Activated CD4-positive, alpha-beta T cell treated with anti-CD3 and anti-CD28 coated beads, Interleukin-2, Interleukin-4, amounts not matched to agents 100 ng/mL and 50 ng/mL, durations not matched to agents 16 hours and 8 hours (primary cell): ENCODE measurements at regions not wholly inside any gene's neighbourhood (a gene's known extent, or its start where the extent isn't known, plus 50 kb on each side); places are given as distances from the start of the nearest gene placed in this dataset.

Experiments
- DNase-seq: peaks from one replicate; pipeline ENCODE4 v3.0.0-alpha.2; 2020; ENCODE audit warnings: low spot score

GRCh38 chr6:138580040-138580439 lies 80.7 kb upstream of the NHSL1 start:
- DNase-seq: no peak

GRCh38 chr6:138580801-138581200 lies 81.5 kb upstream of the NHSL1 start:
- no peak for DNase-seq

- no peak for DNase-seq
Observed at GRCh38 chr6:138582573-138582972, 83.3 kb upstream of the NHSL1 start.

GRCh38 chr6:138586638-138587037 lies 87.3 kb upstream of the NHSL1 start:
- DNase-seq: peak; percentile 7

- peak; percentile 76 for DNase-seq
Observed at GRCh38 chr6:138588805-138589434, 89.6 kb upstream of the NHSL1 start.

DNA sequence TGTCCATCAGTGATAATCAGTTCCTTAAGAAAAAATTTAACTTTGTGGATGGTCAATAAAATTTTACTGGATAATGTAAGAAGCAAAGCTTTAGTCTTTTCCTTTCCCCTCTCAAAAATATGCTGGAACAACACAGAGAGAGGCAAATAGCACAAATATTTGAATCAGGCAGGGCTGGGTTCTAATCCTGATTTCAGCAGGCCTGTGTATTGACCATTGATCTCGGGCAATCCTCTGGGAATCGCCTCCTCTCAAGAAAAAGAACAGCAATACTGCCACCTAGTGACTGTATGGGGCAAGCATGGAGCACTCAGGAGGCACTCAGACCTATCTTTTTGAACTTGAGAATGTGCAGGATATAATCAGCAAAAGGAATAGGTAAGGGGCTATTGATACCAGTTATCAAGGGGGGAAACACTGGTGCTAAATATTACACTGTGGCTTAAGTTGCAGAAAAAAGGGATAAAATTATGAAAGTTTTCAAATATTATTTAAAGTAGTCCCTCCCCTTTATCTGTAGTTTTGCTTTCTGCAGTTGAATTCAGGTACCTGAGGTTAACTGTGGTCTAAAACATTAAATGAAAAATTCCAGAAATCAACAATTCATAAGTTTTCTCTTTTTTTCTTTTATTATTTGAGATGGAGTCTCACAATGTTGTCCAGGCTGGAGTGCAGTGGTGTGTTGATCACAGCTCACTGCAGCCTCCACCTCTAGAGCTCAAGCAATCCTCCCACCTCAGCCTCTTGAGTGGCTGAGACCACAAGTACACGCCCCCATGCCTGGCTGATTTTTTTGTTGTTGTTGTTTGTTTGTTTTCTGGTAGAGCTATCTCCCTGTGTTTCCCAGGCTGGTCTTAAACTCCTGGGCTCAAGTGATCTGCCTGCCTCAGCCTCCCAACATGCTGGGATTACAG lies 91.8 kb upstream of the NHSL1 start:
- peak; percentile 66 for DNase-seq

GRCh38 chr6:138592749-138593123 lies 93.4 kb upstream of the NHSL1 start:
- DNase-seq: peak; percentile 13

DNA sequence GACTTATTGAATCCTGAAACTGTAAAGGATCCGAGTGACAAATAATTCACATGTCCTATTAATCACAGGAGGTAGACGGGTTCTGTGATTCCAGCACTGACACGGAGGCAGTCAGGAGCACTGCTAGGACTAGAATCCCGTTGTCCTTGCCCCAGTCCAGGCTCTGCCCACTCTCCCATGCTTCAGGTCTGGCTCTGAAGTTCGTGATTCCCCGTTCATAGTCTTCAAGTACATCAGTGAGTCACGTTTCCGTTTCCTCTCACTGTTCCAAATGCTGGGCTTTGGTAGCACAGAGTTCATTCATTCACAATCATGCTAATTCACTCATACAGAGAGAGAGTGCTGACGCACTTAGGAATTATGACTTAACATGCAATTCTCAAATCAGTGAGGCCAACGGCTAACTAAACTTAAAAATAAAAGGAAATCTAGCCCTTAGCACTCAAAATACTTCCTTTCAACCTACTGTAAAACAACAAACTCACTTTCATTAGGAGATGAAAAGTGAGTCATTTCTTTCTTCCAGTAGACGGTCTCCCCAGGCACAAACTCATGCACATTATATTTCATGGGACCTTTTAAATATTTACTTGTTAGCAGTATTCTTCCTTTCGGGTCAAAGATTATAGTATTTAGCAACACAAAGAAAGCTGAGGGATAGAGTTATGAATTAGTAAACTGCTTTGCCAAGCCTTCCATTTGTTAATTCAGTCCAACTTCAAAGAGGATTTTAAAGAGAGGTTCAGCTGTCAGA lies 94.0 kb upstream of the NHSL1 start:
- DNase-seq: peak; percentile 90

DNA sequence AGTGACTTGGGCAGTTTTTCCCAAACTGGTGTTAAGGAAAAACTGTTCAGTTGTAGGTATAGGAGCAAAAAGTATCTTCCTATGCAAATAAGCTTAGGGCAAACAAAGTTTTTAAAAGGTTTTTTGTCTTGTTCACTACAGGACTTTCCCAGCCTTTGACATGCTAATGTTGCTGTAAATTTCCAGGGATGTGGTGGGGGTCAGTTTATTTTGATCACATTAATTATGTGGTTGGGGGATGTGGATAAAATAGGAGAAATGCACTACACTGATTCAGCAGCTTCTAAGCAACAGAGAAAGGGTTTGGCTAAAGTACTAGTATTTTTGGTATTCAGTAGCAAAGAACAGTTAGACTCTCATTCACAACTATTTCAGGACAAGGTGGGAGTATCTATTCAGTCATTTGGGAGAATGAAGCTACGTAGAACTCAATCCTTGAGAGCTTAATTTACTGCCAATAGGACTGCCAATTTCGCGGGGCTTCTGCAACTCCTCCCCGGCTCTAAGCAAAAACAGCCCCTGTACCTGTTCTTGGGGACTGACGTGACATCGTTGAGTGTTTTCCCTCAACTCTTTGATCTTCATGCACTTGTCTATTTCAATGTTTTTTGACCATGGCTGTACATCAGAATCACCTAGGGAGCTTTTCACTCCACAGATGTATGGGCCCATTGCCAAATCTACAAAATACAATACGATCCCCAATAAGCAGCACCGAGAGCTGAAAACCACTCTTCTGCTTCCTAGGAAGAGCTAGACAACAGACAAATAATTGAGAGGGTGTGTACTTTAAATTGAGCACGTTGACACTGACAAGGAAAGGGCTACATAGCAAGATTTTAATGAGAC lies 94.8 kb upstream of the NHSL1 start:
- no peak for DNase-seq

GRCh38 chr6:138594758-138595140 lies 95.5 kb upstream of the NHSL1 start:
- DNase-seq: no peak

- DNase-seq: no peak
Observed at GRCh38 chr6:138596126-138596525, 96.8 kb upstream of the NHSL1 start.

DNA sequence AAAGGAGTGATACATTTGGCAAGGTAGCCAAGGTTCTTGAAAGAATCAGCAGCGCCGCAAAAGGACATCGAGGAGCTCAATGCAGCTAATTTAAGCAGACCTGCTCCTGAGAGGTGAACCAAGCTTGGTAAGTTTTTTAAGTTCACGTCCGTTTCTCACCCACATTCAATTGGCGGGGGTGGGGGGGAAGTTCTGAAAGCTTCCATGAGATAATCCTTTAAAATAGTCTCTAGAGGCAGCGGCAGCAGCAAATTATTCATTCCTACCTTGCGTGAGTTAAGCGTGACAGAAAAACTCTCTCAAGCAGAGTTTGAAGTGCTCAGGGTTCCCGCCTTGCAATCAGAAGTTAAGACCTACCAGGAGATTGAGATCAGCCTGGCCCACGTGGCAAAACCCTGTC lies 97.3 kb upstream of the NHSL1 start:
- no peak for DNase-seq

GRCh38 chr6:138597336-138597735 lies 98.0 kb upstream of the NHSL1 start:
- DNase-seq: no peak

DNA sequence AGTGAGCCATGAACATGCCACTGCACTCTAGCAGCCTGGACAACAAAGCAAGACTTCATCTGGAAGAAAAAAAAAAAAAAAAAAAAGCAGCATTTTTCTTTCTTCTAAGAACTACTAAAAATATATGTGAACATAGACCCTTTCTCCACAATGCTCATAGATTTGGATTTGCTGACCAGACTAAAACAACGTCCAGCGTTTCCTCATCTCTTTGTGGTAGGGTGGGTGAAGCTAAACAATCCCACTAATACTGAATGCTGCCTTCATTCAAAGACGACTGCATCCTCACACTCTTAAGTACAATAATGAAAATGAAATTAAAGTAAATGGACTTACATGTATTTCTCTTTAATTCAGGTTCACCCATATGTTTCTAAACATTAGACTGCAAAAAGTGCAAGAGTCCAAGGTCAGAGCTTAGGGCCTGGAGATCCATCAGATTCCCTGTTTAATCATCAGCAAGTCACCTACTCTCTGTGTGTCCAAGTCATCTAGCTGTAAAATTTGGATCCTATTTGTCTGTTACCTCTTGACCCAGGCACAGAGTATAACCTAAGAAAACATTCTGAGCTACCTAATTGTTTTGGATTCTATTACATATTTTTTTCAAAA lies 99.4 kb upstream of the NHSL1 start:
- DNase-seq: no peak

GRCh38 chr6:138600261-138600660 lies 101.0 kb upstream of the NHSL1 start:
- DNase-seq: no peak

GRCh38 chr6:138600726-138601125 lies 101.4 kb upstream of the NHSL1 start:
- DNase-seq: no peak

DNA sequence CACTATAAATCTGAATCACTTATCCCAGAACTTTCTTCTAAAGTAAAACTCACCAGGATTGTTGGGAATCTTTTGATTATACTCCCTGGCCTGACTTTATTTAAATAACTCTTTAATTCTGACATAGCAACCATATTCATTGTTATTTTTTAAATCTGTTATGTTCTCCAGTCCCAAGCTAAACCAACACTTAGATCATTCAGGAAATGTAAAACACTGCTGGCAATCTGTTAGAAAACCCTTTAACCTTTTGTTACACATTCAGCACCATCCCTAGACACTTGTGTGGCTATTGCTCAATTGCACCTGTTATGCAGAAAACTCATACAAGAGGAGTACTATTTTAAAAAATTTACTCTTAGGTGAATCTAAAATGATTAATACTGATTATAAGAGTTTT lies 101.8 kb upstream of the NHSL1 start:
- no peak for DNase-seq

DNA sequence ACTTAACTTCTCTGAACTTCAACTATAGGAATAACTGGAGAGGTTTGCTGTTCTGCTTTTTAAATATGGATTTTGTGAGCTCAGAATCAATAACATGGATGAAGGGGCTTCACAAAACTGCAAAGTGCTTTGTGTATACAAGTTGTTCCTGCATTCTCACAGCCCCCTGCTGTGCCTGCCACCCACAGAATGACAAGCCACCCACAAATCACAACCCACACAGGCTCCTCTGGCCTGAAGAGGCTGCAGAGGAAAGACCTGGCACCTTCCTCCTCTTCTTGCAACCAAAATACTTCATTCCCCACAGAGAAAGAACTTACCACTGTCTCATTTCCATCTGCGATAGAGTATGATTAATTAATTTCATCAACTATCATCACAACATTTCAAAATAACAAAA lies 106.7 kb upstream of the NHSL1 start:
- no peak for DNase-seq

- DNase-seq: no peak
Observed at GRCh38 chr6:138607478-138608433, 108.5 kb upstream of the NHSL1 start.

GRCh38 chr6:138608896-138609295 lies 109.6 kb upstream of the NHSL1 start:
- DNase-seq: no peak
